ENCODE measurements at regions not wholly inside any gene's neighbourhood (a gene's known extent, or its start where the extent isn't known, plus 50 kb on each side); places are given as distances from the start of the nearest gene placed in this dataset.
"Not testable (repeated sequence)": the region's sequence is repeated elsewhere in the genome, so short reads cannot be mapped to it uniquely, and the experiment has no call there.

GRCh38 chr14:21791749-21792148 is 118.1 kb upstream of the OR4E1 start:
- Histone ChIP-seq H3K79me2 (ENCODE audit: control insufficient read depth, insufficient read depth, low read length) (no peaks in the 10 kb centered on the region), H3K4me3 (ENCODE audit: control insufficient read depth in 2 of 3, extremely low read depth in 1 of 3, insufficient read depth in 2 of 3, low read depth in 1 of 3, low read length in 3 of 3) (no peak overlapping the region), H3K9me1 (ENCODE audit: control insufficient read depth, extremely low read depth, insufficient read depth, low read length) (no peaks in the 10 kb centered on the region), H4K20me1 (ENCODE audit: control insufficient read depth, extremely low read depth, insufficient read depth, low read length) (no peaks in the 10 kb centered on the region), H3K4me2 (ENCODE audit: control insufficient read depth, extremely low read depth, insufficient read depth, low read depth, low read length) (no peak overlapping the region), H3K27ac (ENCODE audit: control insufficient read depth, insufficient read depth, low read length) (no peak overlapping the region), H3K4me1 (ENCODE audit: control insufficient read depth, extremely low read depth, insufficient read depth, low read length) (no peaks in the 10 kb centered on the region), H3K9ac (ENCODE audit: control insufficient read depth, extremely low read depth, insufficient read depth, low read length) (no peak overlapping the region), H2AFZ (ENCODE audit: control insufficient read depth, low read length) (no peak overlapping the region), H3K27me3 (ENCODE audit: control insufficient read depth, extremely low read depth, insufficient read depth, low read length) (no peaks in the 10 kb centered on the region), H3K9me3 (ENCODE audit: control insufficient read depth, low read depth, low read length) (no peaks in the 10 kb centered on the region), H3K36me3 (ENCODE audit: control insufficient read depth in 2 of 2, extremely low read depth in 1 of 2, insufficient read depth in 2 of 2, low read length in 2 of 2) (no peaks in the 10 kb centered on the region)
- dilution Hi-C loops (cut with MboI; ENCODE audit: extremely low pct_ligation_motif_present, low sequenced_read_pairs) = no loop called here
- DNase-seq (ENCODE audit: low read depth, low spot score) (no peak), FAIRE-seq (no peak)
- TF ChIP-seq CTCF (optimal IDR thresholded peaks at IDR 0.05 in 1 of 3, IDR thresholded peaks at IDR 0.05 in 1 of 3, conservative IDR thresholded peaks at IDR 0.05 in 1 of 3; ENCODE audit: extremely low read depth in 1 of 3, insufficient read depth in 2 of 3, low read length in 3 of 3) (no peak), EZH2 (IDR thresholded peaks at IDR 0.05; ENCODE audit: low read length) (no peak)

- H3K9me3 ChIP-seq (ENCODE audit: control insufficient read depth, low read depth, low read length); dilution Hi-C loops (cut with MboI; ENCODE audit: extremely low pct_ligation_motif_present, low sequenced_read_pairs); H4K20me1 ChIP-seq (ENCODE audit: control insufficient read depth, extremely low read depth, insufficient read depth, low read length); H2AFZ ChIP-seq (ENCODE audit: control insufficient read depth, low read length); H3K9me1 ChIP-seq (ENCODE audit: control insufficient read depth, extremely low read depth, insufficient read depth, low read length); H3K9ac ChIP-seq (ENCODE audit: control insufficient read depth, extremely low read depth, insufficient read depth, low read length); H3K4me1 ChIP-seq (ENCODE audit: control insufficient read depth, extremely low read depth, insufficient read depth, low read length); DNase-seq (ENCODE audit: low read depth, low spot score); FAIRE-seq; H3K27me3 ChIP-seq (ENCODE audit: control insufficient read depth, extremely low read depth, insufficient read depth, low read length); H3K79me2 ChIP-seq (ENCODE audit: control insufficient read depth, insufficient read depth, low read length); H3K4me2 ChIP-seq (ENCODE audit: control insufficient read depth, extremely low read depth, insufficient read depth, low read depth, low read length); H3K4me3 ChIP-seq (ENCODE audit: control insufficient read depth in 2 of 3, extremely low read depth in 1 of 3, insufficient read depth in 2 of 3, low read depth in 1 of 3, low read length in 3 of 3); H3K36me3 ChIP-seq (ENCODE audit: control insufficient read depth in 2 of 2, extremely low read depth in 1 of 2, insufficient read depth in 2 of 2, low read length in 2 of 2); H3K27ac ChIP-seq (ENCODE audit: control insufficient read depth, insufficient read depth, low read length): not testable (repeated sequence)
Measured at GRCh38 chr14:21788687-21789086, 115.1 kb upstream of the OR4E1 start.

- H3K36me3 ChIP-seq (ENCODE audit: control insufficient read depth in 2 of 2, extremely low read depth in 1 of 2, insufficient read depth in 2 of 2, low read length in 2 of 2); H3K9ac ChIP-seq (ENCODE audit: control insufficient read depth, extremely low read depth, insufficient read depth, low read length); dilution Hi-C loops (cut with MboI; ENCODE audit: extremely low pct_ligation_motif_present, low sequenced_read_pairs); H3K4me2 ChIP-seq (ENCODE audit: control insufficient read depth, extremely low read depth, insufficient read depth, low read depth, low read length); H3K9me1 ChIP-seq (ENCODE audit: control insufficient read depth, extremely low read depth, insufficient read depth, low read length); H3K4me1 ChIP-seq (ENCODE audit: control insufficient read depth, extremely low read depth, insufficient read depth, low read length); H4K20me1 ChIP-seq (ENCODE audit: control insufficient read depth, extremely low read depth, insufficient read depth, low read length); H2AFZ ChIP-seq (ENCODE audit: control insufficient read depth, low read length); H3K4me3 ChIP-seq (ENCODE audit: control insufficient read depth in 2 of 3, extremely low read depth in 1 of 3, insufficient read depth in 2 of 3, low read depth in 1 of 3, low read length in 3 of 3); H3K9me3 ChIP-seq (ENCODE audit: control insufficient read depth, low read depth, low read length); H3K27me3 ChIP-seq (ENCODE audit: control insufficient read depth, extremely low read depth, insufficient read depth, low read length); H3K79me2 ChIP-seq (ENCODE audit: control insufficient read depth, insufficient read depth, low read length); H3K27ac ChIP-seq (ENCODE audit: control insufficient read depth, insufficient read depth, low read length); FAIRE-seq; DNase-seq (ENCODE audit: low read depth, low spot score): not testable (repeated sequence)
Measured at GRCh38 chr14:21787242-21787641, 113.6 kb upstream of the OR4E1 start.
